Endodermal cell (in vitro differentiated cells): ENCODE measurements at regions not wholly inside any gene's neighbourhood (a gene's known extent, or its start where the extent isn't known, plus 50 kb on each side); places are given as distances from the start of the nearest gene placed in this dataset.
"Not testable (repeated sequence)": the region's sequence is repeated elsewhere in the genome, so short reads cannot be mapped to it uniquely, and the experiment has no call there.

Source experiments
- DNase-seq: peaks from one replicate; pipeline ENCODE4 v3.0.0-alpha.2; 2017
- H3K27ac ChIP-seq: 2 replicates; pipeline ENCODE4 v1.5.1; 2013; ENCODE audit warnings: mild to moderate bottlenecking, low read depth, low read length, moderate library complexity
- H3K27me3 ChIP-seq: 2 replicates; pipeline ENCODE4 v1.6.1; 2013; ENCODE audit warnings: mild to moderate bottlenecking, low read length, moderate library complexity; ENCODE audit not compliant: insufficient read depth, control insufficient read depth, poor library complexity, severe bottlenecking
- H3K36me3 ChIP-seq: 2 replicates; pipeline ENCODE4 v1.7.0; 2013; ENCODE audit warnings: mild to moderate bottlenecking, low read length, moderate library complexity; ENCODE audit not compliant: control insufficient read depth, insufficient read depth
- H3K4me1 ChIP-seq: one replicate; pipeline ENCODE4 v1.7.0; 2013; ENCODE audit warnings: low read length; ENCODE audit not compliant: control insufficient read depth, insufficient read depth
- H3K4me3 ChIP-seq: 2 replicates; pipeline ENCODE4 v1.5.1; 2013; ENCODE audit warnings: mild to moderate bottlenecking, low read length, moderate library complexity
- H3K9ac ChIP-seq: 2 replicates; pipeline ENCODE4 v1.6.1; 2013; ENCODE audit warnings: mild to moderate bottlenecking, low read length, moderate library complexity; ENCODE audit not compliant: poor library complexity, severe bottlenecking; ENCODE audit errors: extremely low read depth
- H3K9me3 ChIP-seq: 2 replicates; pipeline ENCODE4 v1.6.1; 2013; ENCODE audit warnings: mild to moderate bottlenecking, low read length, moderate library complexity; ENCODE audit not compliant: control insufficient read depth
- H3K27ac Mint-ChIP-seq: 2 replicates; pipeline ENCODE4 v1.8.0; 2020; ENCODE audit warnings: mixed read lengths
- H3K27me3 Mint-ChIP-seq: 2 replicates; pipeline ENCODE4 v1.8.0; 2021; ENCODE audit warnings: mild to moderate bottlenecking, mixed read lengths; ENCODE audit not compliant: insufficient read depth
- H3K36me3 Mint-ChIP-seq: 2 replicates; pipeline ENCODE4 v1.8.0; 2020; ENCODE audit warnings: low read depth, mixed read lengths
- H3K4me1 Mint-ChIP-seq: 2 replicates; pipeline ENCODE4 v1.8.0; 2020; ENCODE audit warnings: mixed read lengths
- H3K4me3 Mint-ChIP-seq: 2 replicates; pipeline ENCODE4 v1.8.0; 2020; ENCODE audit warnings: mild to moderate bottlenecking, moderate library complexity, mixed read lengths
- H3K9me3 Mint-ChIP-seq: 2 replicates; pipeline ENCODE4 v1.8.0; 2020; ENCODE audit warnings: mild to moderate bottlenecking, mixed read lengths
- WGBS, 2 experiments: methylation state at CpG; one replicate each; pipeline versions ENCODE4 v1.1.5 to v1.1.7; 2013; ENCODE audit warnings: missing lambda C conversion rate in 2 of 2, mixed read lengths in 1 of 2; ENCODE audit not compliant: insufficient coverage in 1 of 2, insufficient read length in 1 of 2; 5-methylcytosine and 5-hydroxymethylcytosine counted together
- TF ChIP-seq, protein P1 (sequence below): fragments of 200-600 bp; sonication (generic); conservative IDR thresholded peaks from 2 replicates; pipeline ENCODE4 v1.5.0; 2021; ENCODE audit warnings: antibody characterized with exemption, mild to moderate bottlenecking

DNA sequence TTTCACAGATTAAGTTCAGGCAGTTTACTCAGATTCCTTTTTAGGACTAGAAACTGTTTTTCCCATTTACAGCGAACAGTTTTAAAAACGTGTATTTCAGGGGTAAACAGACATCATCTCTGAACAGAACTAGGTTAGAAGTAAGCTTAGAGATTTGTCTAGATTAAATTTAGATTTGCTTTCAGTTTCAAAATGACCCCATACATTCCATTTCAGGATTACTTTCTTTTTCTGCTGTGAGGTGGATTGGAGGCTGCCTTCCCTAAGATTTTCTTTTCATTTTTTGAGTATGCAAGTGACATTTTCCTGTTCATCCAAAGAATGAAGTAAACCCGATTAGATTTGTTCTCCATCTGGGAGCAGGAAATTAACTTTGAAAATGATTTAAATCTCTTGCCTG lies 747.2 kb downstream of the KHDRBS2 start:
- Histone ChIP-seq H3K4me3 (no peak overlapping the region), H3K27ac (no peak overlapping the region), H3K27me3 (no peaks in the 10 kb centered on the region), H3K9ac (no peak overlapping the region), H3K4me1 (no peaks in the 10 kb centered on the region), H3K36me3 (no peaks in the 10 kb centered on the region), H3K9me3 (no peaks in the 10 kb centered on the region)
- no peak overlapping the region for H3K27ac Mint-ChIP-seq
- DNase-seq, result no peak
- H3K36me3 Mint-ChIP-seq, result no peaks in the 10 kb centered on the region
- TF ChIP-seq, protein P1, sequence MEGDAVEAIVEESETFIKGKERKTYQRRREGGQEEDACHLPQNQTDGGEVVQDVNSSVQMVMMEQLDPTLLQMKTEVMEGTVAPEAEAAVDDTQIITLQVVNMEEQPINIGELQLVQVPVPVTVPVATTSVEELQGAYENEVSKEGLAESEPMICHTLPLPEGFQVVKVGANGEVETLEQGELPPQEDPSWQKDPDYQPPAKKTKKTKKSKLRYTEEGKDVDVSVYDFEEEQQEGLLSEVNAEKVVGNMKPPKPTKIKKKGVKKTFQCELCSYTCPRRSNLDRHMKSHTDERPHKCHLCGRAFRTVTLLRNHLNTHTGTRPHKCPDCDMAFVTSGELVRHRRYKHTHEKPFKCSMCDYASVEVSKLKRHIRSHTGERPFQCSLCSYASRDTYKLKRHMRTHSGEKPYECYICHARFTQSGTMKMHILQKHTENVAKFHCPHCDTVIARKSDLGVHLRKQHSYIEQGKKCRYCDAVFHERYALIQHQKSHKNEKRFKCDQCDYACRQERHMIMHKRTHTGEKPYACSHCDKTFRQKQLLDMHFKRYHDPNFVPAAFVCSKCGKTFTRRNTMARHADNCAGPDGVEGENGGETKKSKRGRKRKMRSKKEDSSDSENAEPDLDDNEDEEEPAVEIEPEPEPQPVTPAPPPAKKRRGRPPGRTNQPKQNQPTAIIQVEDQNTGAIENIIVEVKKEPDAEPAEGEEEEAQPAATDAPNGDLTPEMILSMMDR, result no peak
- peaks cover 27% of the 10 kb centered on the region for H3K9me3 Mint-ChIP-seq
- no peak overlapping the region for H3K4me3 Mint-ChIP-seq
- WGBS, 2 experiments, result 76 to 88% methylated on average over 3 of the region's 3 CpGs
- no peaks in the 10 kb centered on the region for H3K4me1 Mint-ChIP-seq
- H3K27me3 Mint-ChIP-seq, result no peaks in the 10 kb centered on the region

DNA sequence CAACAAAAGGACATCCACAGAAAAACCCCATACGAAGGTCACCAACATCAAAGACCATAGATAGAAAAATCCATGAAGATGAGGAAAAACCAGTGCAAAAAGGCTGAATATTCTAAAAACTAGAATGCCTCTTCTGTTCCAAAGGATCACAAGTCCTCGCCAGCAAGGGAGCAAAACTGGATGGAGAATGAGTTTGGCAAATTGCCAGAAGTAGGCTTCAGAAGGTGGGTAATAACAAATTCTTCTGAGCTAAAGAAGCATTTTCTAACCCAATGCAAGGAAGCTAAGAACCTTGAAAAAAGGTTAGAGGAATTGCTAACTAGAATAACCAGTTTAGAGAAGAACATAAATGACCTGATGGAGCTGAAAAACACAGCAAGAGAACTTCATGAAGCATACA lies 753.3 kb downstream of the KHDRBS2 start:
- 92 to 100% methylated on average over 1 to 2 of the region's 2 CpGs for WGBS, 2 experiments
- not testable (repeated sequence) for DNase-seq

More for the DNA sequence above, 753.3 kb downstream of the KHDRBS2 start:
- not testable (repeated sequence) for H3K36me3 Mint-ChIP-seq, H3K36me3 ChIP-seq, H3K9me3 ChIP-seq, H3K4me1 Mint-ChIP-seq, H3K4me3 ChIP-seq, H3K27me3 ChIP-seq, H3K9ac ChIP-seq, H3K27ac Mint-ChIP-seq, H3K4me1 ChIP-seq, H3K4me3 Mint-ChIP-seq, H3K27me3 Mint-ChIP-seq, H3K27ac ChIP-seq
- peaks cover 41% of the 10 kb centered on the region for H3K9me3 Mint-ChIP-seq
